HEK293 (cell line): ENCODE measurements at regions not wholly inside any gene's neighbourhood (a gene's known extent, or its start where the extent isn't known, plus 50 kb on each side); places are given as distances from the start of the nearest gene placed in this dataset.

Experiments
- CTCF ChIA-PET: fragments of 350-600 bp; formaldehyde crosslinking; extraction: SDS; loops from one replicate; lab custom pipeline; 2021; ENCODE audit warnings: antibody characterized with exemption; lab: Yijun Ruan, JAX
- POLR2A ChIA-PET: fragments of 300-600 bp; formaldehyde crosslinking; extraction: SDS; loops from one replicate; lab custom pipeline; 2020; ENCODE audit warnings: antibody characterized with exemption, inconsistent platforms; lab: Yijun Ruan, JAX
- H3K27ac ChIP-seq: fragments of 200-500 bp; sonication (Bioruptor generic); 2 replicates; pipeline ENCODE4 v1.5.1; 2014; ENCODE audit warnings: low read depth, low read length, control low read depth, inconsistent platforms; ENCODE audit errors: extremely low read depth
- H3K36me3 ChIP-seq, 2 experiments: fragments of 200-500 bp in 1 of 2; sonication (Bioruptor generic) in 1 of 2; 1 replicate in 1 of 2; 2 replicates in 1 of 2; pipeline ENCODE4 v1.5.1; 2014 to 2017; ENCODE audit warnings: inconsistent platforms in 2 of 2, low read length in 2 of 2; ENCODE audit not compliant: control insufficient read depth in 2 of 2, insufficient read depth in 1 of 2
- H3K4me1 ChIP-seq: fragments of 200-500 bp; sonication (Bioruptor generic); 2 replicates; pipeline ENCODE4 v1.5.1; 2014; ENCODE audit warnings: mild to moderate bottlenecking, low read length, inconsistent platforms; ENCODE audit not compliant: control insufficient read depth, insufficient read depth
- H3K4me3 ChIP-seq: 2 replicates; pipeline ENCODE4 v1.5.1; 2011; ENCODE audit warnings: low read depth, mild to moderate bottlenecking, control low read depth, low read length, moderate library complexity
- H3K9me3 ChIP-seq: fragments of 200-500 bp; sonication (Bioruptor generic); 2 replicates; pipeline ENCODE4 v1.5.1; 2014; ENCODE audit warnings: low read depth, low read length, inconsistent platforms; ENCODE audit not compliant: control insufficient read depth, insufficient read depth
- EGR2 ChIP-seq: fragments of 450-650 bp; formaldehyde crosslinking; IDR thresholded peaks from 2 replicates; pipeline ENCODE4 v1.5.1; 2016; ENCODE audit warnings: low read depth, missing biosample characterization, missing genetic modification characterization
- KLF9 ChIP-seq: fragments of 450-650 bp; formaldehyde crosslinking; IDR thresholded peaks from 2 replicates; pipeline ENCODE4 v1.5.1; 2016; ENCODE audit warnings: missing biosample characterization, missing genetic modification characterization, low read depth
- SCRT2 ChIP-seq: fragments of 450-650 bp; formaldehyde crosslinking; IDR thresholded peaks from 2 replicates; pipeline ENCODE4 v1.5.1; 2016; ENCODE audit warnings: missing biosample characterization, missing genetic modification characterization
- ZBTB8A ChIP-seq: fragments of 450-650 bp; formaldehyde crosslinking; IDR thresholded peaks from 2 replicates; pipeline ENCODE4 v1.5.1; 2016; ENCODE audit warnings: missing biosample characterization, missing genetic modification characterization
- ZNF121 ChIP-seq: fragments of 450-650 bp; formaldehyde crosslinking; IDR thresholded peaks from 2 replicates; pipeline ENCODE4 v1.5.1; 2016; ENCODE audit warnings: missing biosample characterization, missing genetic modification characterization
- ZNF24 ChIP-seq: fragments of 450-650 bp; formaldehyde crosslinking; IDR thresholded peaks from 2 replicates; pipeline ENCODE4 v1.5.1; 2016; ENCODE audit warnings: missing biosample characterization, missing genetic modification characterization
- ZNF335 ChIP-seq: fragments of 450-650 bp; formaldehyde crosslinking; conservative IDR thresholded peaks from 2 replicates; pipeline ENCODE4 v1.5.1; 2016; ENCODE audit warnings: missing biosample characterization, missing genetic modification characterization
- ZNF354C ChIP-seq: fragments of 450-650 bp; formaldehyde crosslinking; IDR thresholded peaks from 2 replicates; pipeline ENCODE4 v1.5.1; 2016; ENCODE audit warnings: missing biosample characterization, missing genetic modification characterization, low read depth, borderline replicate concordance
- ZNF549 ChIP-seq: fragments of 450-650 bp; IDR thresholded peaks from 2 replicates; pipeline ENCODE4 v1.5.1; 2018; ENCODE audit warnings: missing biosample characterization, missing genetic modification characterization, mild to moderate bottlenecking, inconsistent platforms, moderate library complexity
- ZNF701 ChIP-seq: fragments of 450-650 bp; formaldehyde crosslinking; IDR thresholded peaks from 2 replicates; pipeline ENCODE4 v1.5.1; 2016; ENCODE audit warnings: missing biosample characterization, missing genetic modification characterization
- TF ChIP-seq, protein P1 (sequence below): fragments of 450-650 bp; formaldehyde crosslinking; IDR thresholded peaks from 2 replicates; pipeline ENCODE4 v1.5.1; 2016; ENCODE audit warnings: missing biosample characterization, missing genetic modification characterization, low read depth
- TF ChIP-seq, protein P2 (sequence below): fragments of 450-650 bp; formaldehyde crosslinking; IDR thresholded peaks from 2 replicates; pipeline ENCODE4 v1.5.1; 2016; ENCODE audit warnings: missing biosample characterization, missing genetic modification characterization

DNA sequence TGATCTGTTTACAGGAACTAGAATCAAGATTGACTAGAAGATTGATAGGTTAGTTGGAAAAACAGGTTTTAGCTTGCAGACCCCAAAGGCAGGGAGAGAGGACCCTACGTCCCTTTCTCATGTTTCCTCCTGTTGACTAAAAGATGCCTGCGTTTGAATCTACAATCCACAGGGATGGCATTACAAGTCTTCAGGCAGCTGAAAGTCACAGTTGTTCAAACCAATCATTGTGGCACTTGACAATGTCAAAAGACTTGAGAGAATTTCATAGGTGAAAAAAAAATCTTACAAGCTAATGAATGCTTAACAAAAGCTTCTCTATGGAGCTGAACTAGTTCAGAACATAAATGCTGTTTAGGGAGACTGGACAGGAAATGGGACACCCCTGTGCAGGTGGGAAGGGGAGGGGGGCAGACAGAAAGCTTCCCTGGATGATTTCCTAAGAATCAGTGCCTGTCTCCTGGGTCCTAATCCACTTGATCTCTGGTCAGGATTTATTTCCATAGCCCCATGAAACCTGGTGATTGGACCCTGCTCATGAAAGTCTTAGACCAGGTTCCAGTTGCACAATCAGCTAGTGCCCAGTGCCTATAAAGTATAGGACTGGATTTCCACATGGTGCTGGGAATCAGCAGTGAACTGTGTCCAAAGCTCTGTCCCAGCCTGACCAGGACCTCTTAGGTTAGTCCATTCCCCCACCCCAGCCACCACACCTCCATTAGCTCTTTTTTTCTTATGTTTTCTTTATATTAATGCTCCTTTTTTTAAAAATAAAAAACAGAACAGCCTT, 91.6 kb upstream of the BCAR3 start:
- no peak overlapping the region for H3K27ac ChIP-seq
- ChIA-PET CTCF (interaction anchor here (0.9 to 1.3 kb wide), 3 partner anchors 14 to 41 kb away, joined by 3 to 5 read pairs (median 3); no protein-coding TSS in a partner anchor), POLR2A (interaction anchor here (0.5 kb wide), 1 partner anchor 1228 kb away, joined by 3 read pairs; no protein-coding TSS in a partner anchor)
- H3K36me3 ChIP-seq, result no peaks in the 10 kb centered on the region
- no peak for TF ChIP-seq ZNF549 (tag by site-specific recombination)
- no peak for TF ChIP-seq ZBTB8A (tag by site-specific recombination)
- TF ChIP-seq ZNF701 (tag by site-specific recombination), result no peak
- H3K4me1 ChIP-seq, result peaks cover 7% of the 10 kb centered on the region
- no peaks in the 10 kb centered on the region for H3K9me3 ChIP-seq
- H3K4me3 ChIP-seq, result no peak overlapping the region

DNA sequence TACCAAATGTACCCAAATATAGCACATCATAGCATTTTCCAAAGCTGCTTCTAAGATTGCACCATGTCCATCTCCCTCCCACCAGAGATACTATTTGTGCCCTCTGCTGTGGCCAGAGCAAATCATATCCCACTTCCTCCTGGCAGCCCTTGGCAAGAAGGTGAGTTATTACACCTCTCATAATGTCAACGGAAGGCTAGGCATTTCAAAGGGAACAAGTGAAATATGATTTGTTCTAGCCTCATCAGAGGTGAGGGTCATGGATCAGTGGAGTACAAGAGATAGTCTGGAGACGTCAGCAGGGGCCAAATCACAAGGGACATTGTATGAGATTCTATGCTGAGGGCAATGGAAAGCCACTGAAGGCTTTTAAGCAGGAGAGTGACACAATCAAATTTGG, 90.2 kb upstream of the BCAR3 start:
- peaks cover 11% of the 10 kb centered on the region for H3K4me1 ChIP-seq
- no peak overlapping the region for H3K27ac ChIP-seq
- TF ChIP-seq ZNF24 (tag by site-specific recombination) (no peak), EGR2 (tag by site-specific recombination) (no peak), SCRT2 (tag by site-specific recombination) (no peak), KLF9 (no peak), ZNF354C (tag by site-specific recombination) (no peak), ZNF335 (no peak)
- TF ChIP-seq, protein P1, sequence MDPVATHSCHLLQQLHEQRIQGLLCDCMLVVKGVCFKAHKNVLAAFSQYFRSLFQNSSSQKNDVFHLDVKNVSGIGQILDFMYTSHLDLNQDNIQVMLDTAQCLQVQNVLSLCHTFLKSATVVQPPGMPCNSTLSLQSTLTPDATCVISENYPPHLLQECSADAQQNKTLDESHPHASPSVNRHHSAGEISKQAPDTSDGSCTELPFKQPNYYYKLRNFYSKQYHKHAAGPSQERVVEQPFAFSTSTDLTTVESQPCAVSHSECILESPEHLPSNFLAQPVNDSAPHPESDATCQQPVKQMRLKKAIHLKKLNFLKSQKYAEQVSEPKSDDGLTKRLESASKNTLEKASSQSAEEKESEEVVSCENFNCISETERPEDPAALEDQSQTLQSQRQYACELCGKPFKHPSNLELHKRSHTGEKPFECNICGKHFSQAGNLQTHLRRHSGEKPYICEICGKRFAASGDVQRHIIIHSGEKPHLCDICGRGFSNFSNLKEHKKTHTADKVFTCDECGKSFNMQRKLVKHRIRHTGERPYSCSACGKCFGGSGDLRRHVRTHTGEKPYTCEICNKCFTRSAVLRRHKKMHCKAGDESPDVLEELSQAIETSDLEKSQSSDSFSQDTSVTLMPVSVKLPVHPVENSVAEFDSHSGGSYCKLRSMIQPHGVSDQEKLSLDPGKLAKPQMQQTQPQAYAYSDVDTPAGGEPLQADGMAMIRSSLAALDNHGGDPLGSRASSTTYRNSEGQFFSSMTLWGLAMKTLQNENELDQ (tag by site-specific recombination), result no peak
- CTCF ChIA-PET, result interaction anchor here (1.2 to 2.1 kb wide), 2 partner anchors 13 to 42 kb away, joined by 3 to 8 read pairs; no protein-coding TSS in a partner anchor
- no peaks in the 10 kb centered on the region for H3K36me3 ChIP-seq
- no peaks in the 10 kb centered on the region for H3K9me3 ChIP-seq
- POLR2A ChIA-PET, result no interaction called here
- H3K4me3 ChIP-seq, result no peak overlapping the region

DNA sequence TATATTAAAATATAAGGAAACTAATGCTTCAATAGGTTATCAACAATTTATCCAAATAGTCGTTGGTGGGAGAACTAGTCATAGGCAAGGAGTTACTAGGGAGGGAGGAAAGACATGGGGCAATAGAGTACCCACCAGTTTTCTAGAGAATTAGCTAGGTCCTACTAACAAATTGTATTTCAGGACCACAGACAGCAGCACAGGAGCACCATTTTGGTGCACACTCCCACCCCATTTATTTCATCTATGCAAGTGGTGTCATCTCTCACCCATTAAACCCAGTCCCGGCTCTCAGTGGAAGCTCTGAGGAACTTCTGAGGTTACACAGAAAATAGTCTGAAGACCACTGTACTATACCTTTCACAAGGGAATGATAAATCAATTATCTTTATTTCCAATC, 89.0 kb upstream of the BCAR3 start:
- POLR2A ChIA-PET, result no interaction called here
- Histone ChIP-seq H3K9me3 (no peaks in the 10 kb centered on the region), H3K4me3 (no peak overlapping the region), H3K27ac (no peak overlapping the region)
- no peak for TF ChIP-seq ZNF121 (tag by site-specific recombination)
- TF ChIP-seq, protein P2, sequence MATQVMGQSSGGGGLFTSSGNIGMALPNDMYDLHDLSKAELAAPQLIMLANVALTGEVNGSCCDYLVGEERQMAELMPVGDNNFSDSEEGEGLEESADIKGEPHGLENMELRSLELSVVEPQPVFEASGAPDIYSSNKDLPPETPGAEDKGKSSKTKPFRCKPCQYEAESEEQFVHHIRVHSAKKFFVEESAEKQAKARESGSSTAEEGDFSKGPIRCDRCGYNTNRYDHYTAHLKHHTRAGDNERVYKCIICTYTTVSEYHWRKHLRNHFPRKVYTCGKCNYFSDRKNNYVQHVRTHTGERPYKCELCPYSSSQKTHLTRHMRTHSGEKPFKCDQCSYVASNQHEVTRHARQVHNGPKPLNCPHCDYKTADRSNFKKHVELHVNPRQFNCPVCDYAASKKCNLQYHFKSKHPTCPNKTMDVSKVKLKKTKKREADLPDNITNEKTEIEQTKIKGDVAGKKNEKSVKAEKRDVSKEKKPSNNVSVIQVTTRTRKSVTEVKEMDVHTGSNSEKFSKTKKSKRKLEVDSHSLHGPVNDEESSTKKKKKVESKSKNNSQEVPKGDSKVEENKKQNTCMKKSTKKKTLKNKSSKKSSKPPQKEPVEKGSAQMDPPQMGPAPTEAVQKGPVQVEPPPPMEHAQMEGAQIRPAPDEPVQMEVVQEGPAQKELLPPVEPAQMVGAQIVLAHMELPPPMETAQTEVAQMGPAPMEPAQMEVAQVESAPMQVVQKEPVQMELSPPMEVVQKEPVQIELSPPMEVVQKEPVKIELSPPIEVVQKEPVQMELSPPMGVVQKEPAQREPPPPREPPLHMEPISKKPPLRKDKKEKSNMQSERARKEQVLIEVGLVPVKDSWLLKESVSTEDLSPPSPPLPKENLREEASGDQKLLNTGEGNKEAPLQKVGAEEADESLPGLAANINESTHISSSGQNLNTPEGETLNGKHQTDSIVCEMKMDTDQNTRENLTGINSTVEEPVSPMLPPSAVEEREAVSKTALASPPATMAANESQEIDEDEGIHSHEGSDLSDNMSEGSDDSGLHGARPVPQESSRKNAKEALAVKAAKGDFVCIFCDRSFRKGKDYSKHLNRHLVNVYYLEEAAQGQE (tag by site-specific recombination), result peak; percentile 91
- TF ChIP-seq, all 188 proteins: peak for 1
- CTCF ChIA-PET, result interaction anchor here (0.6 to 2.1 kb wide), 2 partner anchors 43 to 193 kb away, joined by 3 to 8 read pairs; no protein-coding TSS in a partner anchor
- H3K36me3 ChIP-seq, result no peaks in the 10 kb centered on the region
- peaks cover 11% of the 10 kb centered on the region for H3K4me1 ChIP-seq
